Nephron (organoid): ENCODE measurements at regions not wholly inside any gene's neighbourhood (a gene's known extent, or its start where the extent isn't known, plus 50 kb on each side); places are given as distances from the start of the nearest gene placed in this dataset.

Experiments used
- H3K27ac Mint-ChIP-seq, 3 experiments: 2 replicates each; pipeline ENCODE4 v1.8.0; 2020; ENCODE audit warnings: mixed read lengths in 3 of 3, mild to moderate bottlenecking in 2 of 3, moderate library complexity in 1 of 3
- H3K27me3 Mint-ChIP-seq: 2 replicates; pipeline ENCODE4 v1.8.0; 2021; ENCODE audit warnings: low read depth, mild to moderate bottlenecking, moderate library complexity, mixed read lengths
- H3K36me3 Mint-ChIP-seq: 2 replicates; pipeline ENCODE4 v1.8.0; 2020; ENCODE audit warnings: low read depth, mixed read lengths
- H3K4me1 Mint-ChIP-seq: 2 replicates; pipeline ENCODE4 v1.8.0; 2020; ENCODE audit warnings: mixed read lengths
- H3K4me3 Mint-ChIP-seq, 3 experiments: 2 replicates each; pipeline ENCODE4 v1.8.0; 2020; ENCODE audit warnings: mild to moderate bottlenecking in 3 of 3, mixed read lengths in 3 of 3, moderate library complexity in 2 of 3
- H3K9me3 Mint-ChIP-seq: 2 replicates; pipeline ENCODE4 v1.8.0; 2020; ENCODE audit warnings: mixed read lengths
- TF ChIP-seq, protein P1 (sequence below), 3 experiments: fragments of 200-600 bp; sonication (generic); IDR thresholded peaks; one replicate each; pipeline ENCODE4 v1.5.0; 2021; ENCODE audit warnings: antibody characterized with exemption in 3 of 3; ENCODE audit not compliant: unreplicated experiment in 3 of 3

DNA sequence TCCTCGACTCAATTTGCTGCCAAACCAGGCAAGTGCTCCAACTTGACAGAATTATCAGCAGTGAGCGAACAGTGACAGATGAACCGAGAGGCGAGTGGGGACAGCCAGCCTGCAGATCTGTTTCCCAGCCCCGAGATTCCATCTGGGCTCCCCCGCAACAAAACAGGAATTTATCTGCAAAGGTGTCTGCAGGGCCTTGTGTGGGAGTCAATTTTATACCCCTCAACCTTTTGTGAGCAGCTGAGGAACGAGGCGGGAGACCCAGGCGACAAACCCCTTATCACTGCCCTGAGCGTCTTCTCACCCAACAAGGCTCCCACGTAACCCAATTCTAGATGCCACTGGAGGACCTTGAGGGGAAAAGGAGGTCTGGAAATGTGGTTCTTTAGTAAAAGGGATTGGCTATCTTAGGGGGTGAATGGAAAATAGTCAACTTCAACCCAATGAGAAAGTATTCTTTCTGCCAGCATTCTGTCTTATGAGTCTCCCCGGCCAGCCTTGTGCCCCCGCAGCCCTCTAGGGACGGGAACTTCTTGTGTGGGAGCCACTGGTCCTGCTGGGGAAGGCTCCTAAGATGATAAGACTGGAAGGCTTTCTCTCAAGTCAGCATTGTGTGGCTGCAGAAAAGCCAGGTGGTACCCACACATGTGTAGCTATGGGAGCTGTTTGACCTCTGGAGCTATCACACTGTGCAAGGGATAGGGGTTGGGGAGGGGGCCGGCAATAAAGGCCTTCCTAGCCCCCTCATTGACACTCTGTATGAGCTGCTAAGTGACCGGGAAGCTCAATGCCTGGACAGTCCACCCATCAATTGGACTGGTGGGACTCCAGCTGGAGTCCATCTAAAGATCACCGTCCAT is 527.9 kb downstream of the SHQ1 start:
- H3K36me3 Mint-ChIP-seq: no peaks in the 10 kb centered on the region
- no peak overlapping the region for H3K27ac Mint-ChIP-seq
- H3K4me1 Mint-ChIP-seq: peaks cover 19% of the 10 kb centered on the region
- no peaks in the 10 kb centered on the region for H3K9me3 Mint-ChIP-seq
- TF ChIP-seq, protein P1, sequence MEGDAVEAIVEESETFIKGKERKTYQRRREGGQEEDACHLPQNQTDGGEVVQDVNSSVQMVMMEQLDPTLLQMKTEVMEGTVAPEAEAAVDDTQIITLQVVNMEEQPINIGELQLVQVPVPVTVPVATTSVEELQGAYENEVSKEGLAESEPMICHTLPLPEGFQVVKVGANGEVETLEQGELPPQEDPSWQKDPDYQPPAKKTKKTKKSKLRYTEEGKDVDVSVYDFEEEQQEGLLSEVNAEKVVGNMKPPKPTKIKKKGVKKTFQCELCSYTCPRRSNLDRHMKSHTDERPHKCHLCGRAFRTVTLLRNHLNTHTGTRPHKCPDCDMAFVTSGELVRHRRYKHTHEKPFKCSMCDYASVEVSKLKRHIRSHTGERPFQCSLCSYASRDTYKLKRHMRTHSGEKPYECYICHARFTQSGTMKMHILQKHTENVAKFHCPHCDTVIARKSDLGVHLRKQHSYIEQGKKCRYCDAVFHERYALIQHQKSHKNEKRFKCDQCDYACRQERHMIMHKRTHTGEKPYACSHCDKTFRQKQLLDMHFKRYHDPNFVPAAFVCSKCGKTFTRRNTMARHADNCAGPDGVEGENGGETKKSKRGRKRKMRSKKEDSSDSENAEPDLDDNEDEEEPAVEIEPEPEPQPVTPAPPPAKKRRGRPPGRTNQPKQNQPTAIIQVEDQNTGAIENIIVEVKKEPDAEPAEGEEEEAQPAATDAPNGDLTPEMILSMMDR (IDR thresholded peaks at IDR 0.05; ENCODE audit: unreplicated experiment in 3 of 3): no peak
- no peak overlapping the region for H3K4me3 Mint-ChIP-seq
- H3K27me3 Mint-ChIP-seq: peaks cover 12% of the 10 kb centered on the region

DNA sequence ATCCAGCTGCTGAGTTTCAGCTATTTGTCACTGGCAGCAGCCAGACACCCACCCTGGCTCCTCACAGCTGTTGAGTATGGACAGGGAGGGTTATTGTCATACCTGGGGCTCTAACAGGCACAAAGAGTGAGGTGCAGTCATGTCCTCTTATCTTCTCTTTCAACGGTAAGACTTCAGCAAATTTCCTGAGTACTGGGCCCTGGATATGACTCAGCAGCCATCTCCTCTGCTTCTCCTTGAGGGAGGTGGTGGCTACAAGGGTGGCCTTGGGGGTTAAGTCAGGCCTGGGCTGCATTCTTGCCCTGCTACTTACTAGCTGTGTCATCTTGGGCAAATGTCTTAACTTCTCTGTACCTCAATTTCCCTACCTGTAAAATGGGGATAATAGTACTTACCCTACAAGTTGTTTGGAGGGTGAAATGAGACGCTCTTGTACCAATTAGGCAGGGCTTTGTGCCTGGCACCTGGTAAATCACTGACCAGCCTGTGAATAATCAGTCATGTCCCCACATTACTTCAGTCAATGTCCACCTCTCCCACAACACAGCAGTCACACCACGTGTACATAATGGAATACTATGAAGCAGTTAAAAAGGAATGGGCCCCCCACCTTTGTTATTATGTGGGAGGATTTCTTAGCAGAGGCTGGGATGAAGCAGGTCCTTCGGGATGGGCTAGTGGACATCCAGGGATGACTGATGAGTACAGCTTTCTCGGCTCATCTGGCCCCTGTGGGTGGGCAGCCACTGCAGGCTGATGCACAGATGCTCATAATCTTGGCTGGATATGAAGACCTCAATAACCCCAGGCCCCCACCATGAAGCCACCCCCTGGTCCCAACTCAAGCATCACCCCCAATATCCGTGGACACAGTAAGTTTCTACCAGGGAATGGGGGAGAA is 528.8 kb downstream of the SHQ1 start:
- TF ChIP-seq, protein P1 (IDR thresholded peaks at IDR 0.05; ENCODE audit: unreplicated experiment in 3 of 3): no peak
- H3K9me3 Mint-ChIP-seq: no peaks in the 10 kb centered on the region
- H3K27me3 Mint-ChIP-seq: peaks cover 15% of the 10 kb centered on the region
- no peaks in the 10 kb centered on the region for H3K36me3 Mint-ChIP-seq
- no peak overlapping the region for H3K27ac Mint-ChIP-seq
- H3K4me1 Mint-ChIP-seq: peaks cover 19% of the 10 kb centered on the region
- H3K4me3 Mint-ChIP-seq: no peak overlapping the region

DNA sequence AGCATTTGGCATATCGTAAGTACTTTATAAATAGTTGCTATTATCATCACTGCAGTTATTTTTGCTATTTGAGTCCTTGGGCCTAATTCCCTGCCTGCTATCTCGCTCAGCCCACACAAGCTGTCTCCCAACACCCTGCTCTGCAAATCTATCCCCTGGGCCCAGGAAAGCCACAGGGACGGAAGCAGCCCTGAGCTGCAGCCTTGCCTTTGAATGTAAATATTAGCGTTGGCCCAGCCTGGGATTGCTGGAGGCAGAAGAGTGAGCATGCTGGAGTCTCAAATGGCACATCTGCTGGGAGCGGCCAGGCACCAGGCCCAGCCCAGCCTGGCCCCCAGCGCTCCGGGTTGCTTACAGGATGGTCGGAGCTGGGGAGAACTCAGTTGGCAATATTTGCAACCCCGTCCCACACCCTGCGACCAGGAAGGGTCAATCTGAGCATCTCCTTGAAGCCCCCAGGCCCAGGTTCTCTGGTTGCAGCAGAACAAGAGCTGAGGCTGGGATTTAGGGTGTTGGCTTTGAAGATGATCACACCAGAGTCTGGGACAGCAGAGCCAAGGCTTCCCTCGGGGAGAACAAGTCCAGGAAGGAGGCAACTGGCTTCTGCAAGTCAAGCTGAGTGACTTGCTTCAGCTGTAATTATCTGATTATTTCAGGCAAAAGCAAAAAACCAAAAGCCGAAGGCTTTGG is 529.6 kb downstream of the SHQ1 start:
- Mint-ChIP-seq H3K27ac (peak overlapping the region in 2 of 3 experiments; percentile 3 to 83), H3K4me1 (peaks cover 19% of the 10 kb centered on the region), H3K9me3 (no peaks in the 10 kb centered on the region), H3K36me3 (no peaks in the 10 kb centered on the region), H3K4me3 (peak overlapping the region in 2 of 3 experiments; percentile 7 to 26), H3K27me3 (peaks cover 20% of the 10 kb centered on the region)
- TF ChIP-seq, protein P1 (IDR thresholded peaks at IDR 0.05; ENCODE audit: unreplicated experiment in 3 of 3): no peak

DNA sequence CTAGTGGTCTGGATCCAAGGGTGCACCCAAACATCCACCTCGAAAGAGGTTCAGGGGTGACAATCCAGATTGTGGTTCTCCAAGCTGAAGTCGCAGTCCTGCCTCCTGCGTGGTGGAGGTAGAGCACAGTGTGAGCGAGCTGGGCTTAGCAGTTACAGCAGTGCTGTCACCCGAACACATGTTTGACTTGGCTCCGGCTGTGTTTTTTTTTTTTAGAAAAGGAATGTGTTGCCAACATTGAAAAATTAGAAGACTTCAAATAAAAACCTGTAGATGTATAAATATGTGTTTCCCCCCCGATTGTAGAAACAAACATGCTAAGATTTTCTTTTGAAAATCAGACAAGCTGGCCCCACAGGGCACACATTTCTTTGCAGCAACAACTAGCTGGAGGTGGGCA is 530.8 kb downstream of the SHQ1 start:
- H3K4me3 Mint-ChIP-seq: no peak overlapping the region
- TF ChIP-seq, protein P1 (IDR thresholded peaks at IDR 0.05; ENCODE audit: unreplicated experiment in 3 of 3): no peak
- H3K9me3 Mint-ChIP-seq: no peaks in the 10 kb centered on the region
- H3K4me1 Mint-ChIP-seq: peaks cover 19% of the 10 kb centered on the region
- H3K27me3 Mint-ChIP-seq: peaks cover 19% of the 10 kb centered on the region
- H3K27ac Mint-ChIP-seq: peak overlapping the region in 2 of 3 experiments; percentile 3 to 28
- H3K36me3 Mint-ChIP-seq: no peaks in the 10 kb centered on the region

DNA sequence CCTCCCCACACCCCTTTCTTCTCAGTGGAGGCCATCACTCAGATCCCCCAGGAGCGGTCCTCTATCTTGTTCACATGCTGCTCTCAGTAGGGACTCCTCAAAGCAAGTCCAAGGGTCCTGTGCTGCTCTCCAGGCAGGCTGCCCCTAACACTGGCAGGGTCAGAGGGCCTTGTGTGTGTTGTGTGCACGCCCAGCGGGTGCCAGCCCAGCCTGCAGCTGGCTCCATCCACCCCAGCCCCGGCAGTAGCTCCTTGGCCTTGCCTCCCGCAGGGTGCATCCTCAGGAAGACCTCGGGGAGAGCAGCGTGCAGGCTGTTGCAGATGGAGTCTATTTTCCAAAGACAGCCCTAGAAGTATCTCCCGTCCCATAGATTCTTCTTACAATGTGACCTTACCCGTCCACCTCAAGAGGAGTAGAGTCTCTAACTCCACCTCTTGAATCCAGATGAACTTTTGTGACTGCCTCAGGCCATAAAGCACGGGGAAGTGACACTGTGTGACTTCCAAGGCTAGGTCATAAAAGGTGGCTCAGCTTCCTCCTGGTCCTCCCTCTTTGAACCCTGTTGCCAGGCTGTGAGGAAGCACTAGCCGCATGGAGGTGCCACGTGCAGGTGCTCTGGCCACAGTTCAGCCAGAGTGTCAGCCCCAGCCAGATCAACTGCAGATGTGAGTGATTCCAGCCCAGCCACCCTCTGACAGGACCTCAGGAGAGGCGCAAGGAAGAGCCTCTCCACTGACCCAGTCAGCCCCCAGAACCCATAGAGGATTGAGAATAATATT is 531.6 kb downstream of the SHQ1 start:
- H3K36me3 Mint-ChIP-seq: no peaks in the 10 kb centered on the region
- no peaks in the 10 kb centered on the region for H3K9me3 Mint-ChIP-seq
- H3K27ac Mint-ChIP-seq: no peak overlapping the region
- H3K27me3 Mint-ChIP-seq: peaks cover 20% of the 10 kb centered on the region
- H3K4me3 Mint-ChIP-seq: no peak overlapping the region
- peaks cover 19% of the 10 kb centered on the region for H3K4me1 Mint-ChIP-seq
- TF ChIP-seq, protein P1 (IDR thresholded peaks at IDR 0.05; ENCODE audit: unreplicated experiment in 3 of 3): no peak
